ENCODE measurements at regions not wholly inside any gene's neighbourhood (a gene's known extent, or its start where the extent isn't known, plus 50 kb on each side); places are given as distances from the start of the nearest gene placed in this dataset.

GRCh38 chr18:23341983-23342382 is 111.1 kb upstream of the RIOK3 start:
- FAIRE-seq (no peak), DNase-seq (ENCODE audit: low spot score) (no peak)

DNA sequence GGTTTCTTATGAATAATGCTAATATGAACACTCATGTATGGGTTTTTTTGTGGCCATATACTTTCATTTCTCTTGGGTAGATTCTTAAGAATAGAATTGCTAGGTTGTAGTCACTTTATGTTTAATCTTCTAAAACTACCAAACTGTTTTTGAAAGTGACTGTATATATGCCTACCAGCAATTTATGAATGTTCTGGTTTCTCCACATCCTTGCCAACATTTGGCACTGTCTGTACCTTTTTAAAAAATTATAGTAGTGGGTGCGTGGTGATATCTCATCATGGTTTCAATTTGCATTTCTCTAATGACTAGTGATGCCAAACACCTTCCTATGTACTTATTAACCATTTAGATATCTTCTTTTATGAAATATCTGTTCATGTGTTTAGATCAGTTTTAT is 110.6 kb upstream of the RIOK3 start:
- FAIRE-seq (no peak), DNase-seq (ENCODE audit: low spot score) (no peak)

GRCh38 chr18:23350188-23350587 is 102.9 kb upstream of the RIOK3 start:
- FAIRE-seq = no peak
- no peak for DNase-seq (ENCODE audit: low spot score)

GRCh38 chr18:23351521-23351920 is 101.6 kb upstream of the RIOK3 start:
- FAIRE-seq (no peak), DNase-seq (ENCODE audit: low spot score) (no peak)

GRCh38 chr18:23352042-23352441 is 101.0 kb upstream of the RIOK3 start:
- FAIRE-seq = no peak
- DNase-seq (ENCODE audit: low spot score) = no peak

- DNase-seq (ENCODE audit: low spot score) (no peak), FAIRE-seq (no peak)
These were observed 99.6 kb upstream of the RIOK3 start for GRCh38 chr18:23353459-23353858.

DNA sequence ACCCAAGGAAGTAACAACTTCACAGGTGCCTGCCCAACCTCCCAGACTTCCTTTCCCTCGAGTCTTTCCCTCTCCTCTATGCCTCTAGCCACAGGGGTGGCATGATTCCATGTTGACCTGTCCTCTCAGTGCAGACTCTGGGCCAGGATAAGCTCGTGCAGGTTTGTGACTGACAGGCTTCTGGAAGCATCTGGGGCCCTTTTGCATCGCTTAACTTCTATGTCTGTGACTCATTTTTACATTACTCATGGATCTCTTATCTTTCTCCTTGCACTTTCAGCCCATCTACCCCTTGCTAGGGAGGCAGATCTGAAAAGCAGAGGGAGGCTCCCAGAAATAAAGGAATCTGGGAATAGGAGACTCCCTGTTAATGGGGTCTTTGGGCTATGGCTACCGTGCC is 98.5 kb upstream of the RIOK3 start:
- peak; percentile 81 for DNase-seq (ENCODE audit: low spot score)
- peak; percentile 77 for FAIRE-seq

DNA sequence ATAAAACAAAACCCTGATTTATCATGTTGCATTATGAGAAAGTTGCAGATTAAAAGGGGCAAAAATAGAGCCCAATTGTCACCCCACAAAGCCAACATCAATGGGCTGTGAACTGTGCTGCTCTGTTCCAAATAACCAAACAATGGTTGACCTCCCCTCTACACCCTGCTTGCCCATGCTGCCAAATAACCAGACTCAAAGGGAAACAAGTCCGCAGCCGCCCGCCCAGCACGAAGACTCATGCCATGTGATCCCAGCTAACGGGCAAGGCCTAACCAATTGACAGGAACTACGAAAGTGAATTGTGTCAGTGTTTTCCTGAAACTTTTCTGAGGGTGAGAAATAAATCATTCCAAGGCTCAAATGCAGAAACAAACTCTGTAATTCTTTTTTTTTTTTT is 97.9 kb upstream of the RIOK3 start:
- DNase-seq (ENCODE audit: low spot score) (no peak), FAIRE-seq (no peak)

DNA sequence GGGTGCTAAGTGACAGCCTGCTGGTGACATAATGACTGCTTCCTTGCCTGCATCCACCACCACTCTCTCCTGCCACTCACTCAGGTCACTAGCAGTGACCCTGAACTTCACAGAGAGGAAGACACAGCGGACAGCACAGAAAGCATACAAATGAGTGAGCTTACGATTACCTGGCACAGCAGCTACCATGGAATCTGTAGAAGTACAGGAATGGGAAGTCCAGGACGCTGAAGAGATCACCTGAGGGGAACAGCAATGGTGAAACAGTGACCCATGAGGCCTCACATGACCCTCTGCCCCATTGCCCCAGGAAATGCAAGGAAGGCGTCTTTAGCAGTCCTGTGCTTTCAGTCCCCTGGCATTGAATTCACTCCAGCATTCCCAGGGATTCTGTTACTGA is 96.7 kb upstream of the RIOK3 start:
- no peak for FAIRE-seq
- no peak for DNase-seq (ENCODE audit: low spot score)

- FAIRE-seq (no peak), DNase-seq (ENCODE audit: low spot score) (no peak)
These were observed 96.0 kb upstream of the RIOK3 start for GRCh38 chr18:23356915-23357601.

GRCh38 chr18:23357996-23358594 is 95.0 kb upstream of the RIOK3 start:
- FAIRE-seq = no peak
- no peak for DNase-seq (ENCODE audit: low spot score)

GRCh38 chr18:23359421-23359820 is 93.7 kb upstream of the RIOK3 start:
- FAIRE-seq = no peak

GRCh38 chr18:23363865-23364570 is 89.1 kb upstream of the RIOK3 start:
- DNase-seq (ENCODE audit: low spot score) (no peak), FAIRE-seq (no peak)

More at GRCh38 chr18:23359421-23359820, 93.7 kb upstream of the RIOK3 start:
- DNase-seq (ENCODE audit: low spot score) = no peak

GRCh38 chr18:23365602-23366001 is 87.5 kb upstream of the RIOK3 start:
- DNase-seq (ENCODE audit: low spot score) (no peak), FAIRE-seq (no peak)

- DNase-seq (ENCODE audit: low spot score) (no peak), FAIRE-seq (no peak)
These were observed 83.8 kb upstream of the RIOK3 start for GRCh38 chr18:23369266-23369665.

- FAIRE-seq (no peak), DNase-seq (ENCODE audit: low spot score) (no peak)
These were observed 79.5 kb upstream of the RIOK3 start for GRCh38 chr18:23373570-23373969.

DNA sequence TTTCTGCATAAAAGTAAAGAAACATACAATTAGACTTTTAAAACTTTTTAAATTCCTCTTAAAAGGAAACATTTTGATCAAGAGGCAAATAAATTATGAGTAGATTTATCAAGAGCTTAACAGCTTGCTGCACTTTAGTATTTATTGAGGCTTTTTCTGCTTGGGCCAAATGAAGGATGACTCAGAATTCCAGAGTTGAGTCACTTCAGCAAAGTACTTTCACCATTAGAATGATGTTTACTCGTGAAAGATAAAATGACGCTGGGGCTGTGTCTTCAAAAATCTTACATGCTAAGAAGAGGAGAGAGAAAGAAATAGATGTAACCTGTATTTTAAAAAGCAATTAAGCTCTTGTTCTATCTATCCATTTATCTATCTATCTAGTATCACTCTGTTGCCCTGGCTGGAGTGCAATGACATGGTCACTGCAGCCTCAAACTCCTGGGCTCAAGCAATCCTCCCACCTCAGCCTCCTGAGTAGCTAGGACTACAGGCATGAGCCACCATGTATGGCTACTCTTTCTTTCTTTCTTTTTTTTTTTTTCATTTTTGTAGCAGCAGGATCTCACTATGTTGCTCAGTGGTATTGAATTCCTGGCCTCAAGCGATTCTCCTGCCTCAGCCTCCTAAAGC is 75.3 kb upstream of the RIOK3 start:
- peak; percentile 85 for FAIRE-seq
- DNase-seq (ENCODE audit: low spot score) = peak; percentile 55

- FAIRE-seq (no peak), DNase-seq (ENCODE audit: low spot score) (peak; percentile 17)
These were observed 74.8 kb upstream of the RIOK3 start for GRCh38 chr18:23378302-23378686.

DNA sequence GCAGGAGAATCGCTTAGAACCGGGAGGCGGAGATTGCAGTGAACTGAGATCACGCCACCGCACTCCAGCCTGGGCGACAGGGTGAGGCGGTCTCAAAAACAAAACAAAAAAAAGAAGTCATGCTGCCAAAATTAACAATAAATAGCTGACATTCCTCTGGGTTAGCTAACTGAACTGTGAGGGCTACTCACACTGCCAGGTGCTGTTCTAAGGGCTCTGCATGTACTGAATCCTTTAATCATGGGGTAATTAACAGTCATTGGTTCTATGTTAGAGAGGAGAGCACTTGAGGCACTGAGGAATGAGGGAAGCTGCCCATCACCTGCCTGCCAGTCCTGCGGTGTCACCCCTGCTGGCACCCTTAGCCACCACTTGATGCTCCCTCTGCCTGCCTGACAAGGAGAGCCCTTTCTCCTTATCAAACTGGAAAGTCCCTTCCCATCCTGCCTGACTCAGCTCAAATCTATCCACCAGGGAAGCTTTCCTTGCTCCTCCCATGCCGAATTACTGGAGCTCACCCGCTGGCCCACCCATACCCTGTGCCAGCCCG is 73.0 kb upstream of the RIOK3 start:
- peak; percentile 57 for FAIRE-seq

GRCh38 chr18:23380817-23381216 is 72.3 kb upstream of the RIOK3 start:
- FAIRE-seq = no peak
- DNase-seq (ENCODE audit: low spot score) = peak; percentile 5

More for the DNA sequence above, 73.0 kb upstream of the RIOK3 start:
- peak; percentile 87 for DNase-seq (ENCODE audit: low spot score)

DNA sequence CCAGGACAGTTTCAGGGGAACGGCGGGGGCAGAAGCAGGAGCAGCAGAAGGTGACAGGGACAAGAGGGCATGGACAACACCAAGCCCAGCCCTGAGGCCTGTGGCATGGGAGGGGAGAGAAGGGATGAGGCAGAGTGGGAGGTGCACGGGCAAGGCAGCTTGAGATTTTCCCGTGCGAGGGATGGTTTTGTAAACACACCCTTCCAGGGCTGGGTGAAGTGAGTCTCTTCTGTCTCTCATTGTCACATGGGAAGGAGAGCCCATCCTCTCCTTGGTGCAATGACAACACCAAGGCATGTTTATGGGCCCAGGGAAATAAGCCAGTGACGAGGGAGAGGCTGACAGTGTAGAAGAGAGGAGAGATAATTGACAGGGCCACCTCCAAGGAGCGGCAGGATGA is 69.6 kb upstream of the RIOK3 start:
- DNase-seq (ENCODE audit: low spot score) = no peak

More for the DNA sequence above, 69.6 kb upstream of the RIOK3 start:
- FAIRE-seq = no peak

All from RCC 7860 (cell line).